ENCODE measurements at regions not wholly inside any gene's neighbourhood (a gene's known extent, or its start where the extent isn't known, plus 50 kb on each side); places are given as distances from the start of the nearest gene placed in this dataset.

DNA sequence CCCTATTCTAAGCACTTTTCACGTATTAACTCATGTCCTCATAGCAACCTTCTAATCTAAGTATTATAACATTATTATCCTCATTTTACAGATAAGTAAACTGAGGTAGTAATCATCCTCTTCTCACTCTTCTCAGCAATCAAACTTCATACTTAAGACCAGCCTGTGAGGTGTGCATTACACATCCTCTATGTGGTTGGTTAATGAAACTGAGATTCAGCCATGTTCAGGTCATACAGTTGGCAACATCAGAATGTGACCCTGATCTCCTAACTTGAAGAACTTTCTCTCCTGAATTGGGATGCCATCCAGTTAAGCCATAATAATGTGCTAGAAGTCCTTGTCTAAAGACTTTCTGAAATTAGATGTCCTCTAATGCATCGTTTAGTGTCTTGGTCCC lies 275.1 kb upstream of the ANKRD55 start:
- DNase-seq = no peak

GRCh38 chr5:56507351-56507930 lies 274.3 kb upstream of the ANKRD55 start:
- DNase-seq = no peak

GRCh38 chr5:56506211-56506965 lies 273.3 kb upstream of the ANKRD55 start:
- DNase-seq = no peak

GRCh38 chr5:56503929-56504328 lies 270.8 kb upstream of the ANKRD55 start:
- DNase-seq = no peak

DNA sequence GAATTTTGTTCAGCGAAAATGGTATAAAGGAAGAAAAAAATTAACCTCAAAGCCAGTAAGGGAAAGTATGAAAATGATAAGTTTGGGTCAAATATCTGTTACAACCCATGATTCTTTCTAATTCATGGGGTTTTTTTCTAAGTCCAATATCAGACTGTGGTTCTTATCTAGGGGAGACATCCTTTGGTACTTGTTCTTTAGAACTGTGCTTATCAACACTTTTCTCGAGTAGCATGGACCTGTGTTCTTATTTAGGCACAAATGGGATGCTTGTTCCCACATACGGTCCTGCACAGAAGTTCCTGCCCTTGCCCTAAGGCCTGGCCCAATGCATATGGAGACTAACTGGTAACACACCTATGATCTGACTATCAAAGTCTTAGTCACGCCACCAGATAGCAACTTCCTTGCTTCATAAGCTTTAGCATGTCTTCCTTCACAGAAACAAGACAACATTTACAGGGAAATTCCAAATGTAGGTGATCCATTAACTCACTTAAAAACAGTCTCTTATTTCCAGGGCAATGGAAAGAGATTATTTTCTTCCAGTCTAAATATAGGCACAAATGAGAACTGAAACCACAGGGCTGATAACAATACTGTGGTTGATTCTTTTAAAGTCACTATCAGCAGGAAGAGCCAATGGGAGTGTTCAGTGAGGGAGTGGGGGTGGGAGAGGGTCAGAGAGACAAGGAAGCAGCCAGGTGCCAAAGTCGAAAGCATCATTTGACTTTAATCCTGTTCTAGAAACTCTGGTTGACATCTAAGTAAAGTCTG lies 268.8 kb upstream of the ANKRD55 start:
- DNase-seq = no peak

DNA sequence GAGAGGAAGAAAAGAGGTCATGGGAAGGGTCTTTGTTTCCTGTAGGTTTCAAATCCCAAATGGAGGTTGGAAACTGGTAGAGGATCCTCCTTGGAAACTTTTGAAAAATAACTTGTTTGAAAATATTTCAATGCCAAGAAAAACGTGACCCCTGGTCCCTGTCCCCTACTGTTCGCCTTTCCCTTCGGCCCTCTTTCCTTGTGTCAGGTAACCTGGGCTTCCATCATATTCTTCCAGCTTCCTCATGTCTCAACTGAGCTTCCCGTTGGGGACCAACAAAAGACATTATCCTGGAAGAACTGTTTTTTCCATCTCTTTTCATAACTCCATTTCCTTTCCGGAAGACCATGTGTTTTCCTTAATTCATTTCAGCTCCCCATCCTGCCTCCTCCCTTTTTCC lies 266.8 kb upstream of the ANKRD55 start:
- no peak for DNase-seq

DNA sequence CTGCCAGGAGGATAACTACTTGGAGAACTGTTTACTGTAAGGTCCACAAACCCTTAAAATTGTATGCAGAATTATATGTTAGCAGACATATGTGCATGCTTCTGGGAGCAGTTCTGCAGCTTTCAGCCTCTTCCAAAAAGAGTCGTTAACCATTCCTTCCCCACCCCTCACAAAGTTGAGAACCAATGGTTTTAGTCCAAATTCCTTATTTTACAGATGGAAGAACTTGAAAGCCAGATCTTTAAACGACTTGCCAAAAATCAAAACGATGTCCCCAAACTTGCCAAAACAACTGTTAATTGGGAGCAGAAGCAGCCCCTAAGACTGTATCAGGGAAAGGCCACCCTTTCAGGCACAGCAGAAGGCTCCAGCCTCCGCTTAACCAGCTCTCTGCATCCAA lies 266.4 kb upstream of the ANKRD55 start:
- no peak for DNase-seq

GRCh38 chr5:56498759-56499395 lies 265.7 kb upstream of the ANKRD55 start:
- no peak for DNase-seq

- DNase-seq = no peak
These were observed 263.5 kb upstream of the ANKRD55 start for GRCh38 chr5:56496581-56497063.

GRCh38 chr5:56494300-56494731 lies 261.2 kb upstream of the ANKRD55 start:
- DNase-seq = no peak

GRCh38 chr5:56493766-56494165 lies 260.6 kb upstream of the ANKRD55 start:
- no peak for DNase-seq

DNA sequence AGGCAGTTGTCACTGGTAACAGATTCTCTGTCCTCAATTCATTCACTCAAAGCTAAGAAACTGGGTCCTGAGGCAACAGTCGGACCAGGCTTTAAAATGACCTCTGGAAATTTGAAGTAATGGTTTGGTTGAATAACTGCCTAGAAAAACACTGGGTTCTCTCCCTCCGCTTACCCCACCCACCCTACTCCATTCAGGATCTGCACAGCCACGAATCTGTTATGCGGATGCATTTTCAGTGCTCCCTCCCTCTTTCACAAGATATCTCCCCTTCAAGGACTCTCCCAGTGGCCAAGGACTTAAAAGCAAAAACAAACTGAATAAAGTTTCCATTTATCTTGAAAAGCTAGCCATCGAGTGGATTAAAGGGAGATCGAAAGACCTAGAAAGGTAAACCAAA lies 260.2 kb upstream of the ANKRD55 start:
- no peak for DNase-seq

GRCh38 chr5:56492812-56493211 lies 259.7 kb upstream of the ANKRD55 start:
- DNase-seq = no peak

DNA sequence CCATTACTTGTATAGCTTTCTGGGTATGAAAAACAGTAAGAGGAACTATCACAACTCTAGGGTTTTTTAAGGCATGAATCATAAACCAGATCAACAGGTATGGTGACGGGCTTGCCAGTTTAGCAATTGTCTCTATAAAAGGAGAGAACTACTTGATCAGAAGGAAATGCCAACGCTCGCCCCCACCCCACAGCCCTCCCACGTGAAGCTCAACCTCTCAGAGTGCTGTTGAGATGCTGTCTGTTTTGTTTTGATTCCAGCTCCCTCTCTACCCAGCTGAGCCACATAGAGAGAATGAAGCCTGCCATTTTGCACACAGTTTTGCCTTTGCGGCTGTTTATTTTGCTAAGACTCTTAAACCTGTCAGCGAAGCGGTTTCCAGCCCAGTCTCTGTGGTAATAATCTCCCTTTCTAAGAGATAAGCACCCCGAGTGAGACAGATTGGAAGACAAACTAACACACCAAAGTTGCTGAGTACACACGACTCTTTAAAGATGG lies 257.9 kb upstream of the ANKRD55 start:
- no peak for DNase-seq

DNA sequence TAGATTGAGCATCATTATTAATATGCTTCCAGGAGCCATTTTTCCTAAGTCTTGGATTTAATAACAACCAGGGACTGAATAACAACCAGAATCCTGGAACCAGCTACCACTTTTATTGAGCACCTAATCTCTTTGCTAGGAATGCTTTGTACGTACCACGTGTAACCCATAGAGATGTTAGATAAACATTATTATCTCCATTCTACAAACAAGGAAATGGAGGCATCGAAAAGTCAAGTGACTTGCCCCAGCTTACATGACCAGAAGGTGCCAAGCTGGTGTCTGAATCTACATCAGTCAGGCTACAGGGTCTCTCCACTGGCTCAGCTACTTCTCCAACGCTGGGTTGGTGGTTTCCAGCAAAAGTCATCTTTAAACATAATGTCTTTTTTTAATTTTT lies 256.1 kb upstream of the ANKRD55 start:
- DNase-seq = no peak

DNA sequence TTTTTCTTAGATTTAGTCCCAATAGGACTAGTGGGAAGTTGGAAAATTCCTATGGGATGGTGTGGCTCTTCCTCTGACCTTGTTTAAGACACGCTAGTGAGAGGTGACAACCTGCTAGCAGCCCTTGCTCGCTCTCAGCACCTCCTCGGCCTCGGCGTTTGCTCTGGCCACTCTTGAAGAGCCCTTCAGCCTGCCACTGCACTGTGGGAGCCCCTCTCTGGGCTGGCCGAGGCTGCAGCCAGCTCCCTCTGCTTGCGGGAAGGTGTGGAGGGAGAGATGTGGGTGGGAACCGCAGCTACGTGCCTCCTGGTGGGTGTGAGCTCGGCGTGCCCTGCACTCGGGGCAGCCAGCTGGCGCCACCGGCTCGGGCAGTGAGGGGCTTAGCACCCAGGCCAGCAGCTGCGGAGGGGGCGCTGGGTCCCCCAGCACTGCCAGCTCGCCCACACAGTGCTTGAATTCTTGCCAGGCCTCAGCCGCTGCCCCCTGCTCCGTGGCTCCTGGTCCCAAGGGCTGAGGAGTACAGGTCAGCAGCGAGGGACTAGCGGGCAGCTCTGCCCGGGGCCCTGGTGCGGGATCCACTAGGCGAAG lies 254.5 kb upstream of the ANKRD55 start:
- no peak for DNase-seq

DNA sequence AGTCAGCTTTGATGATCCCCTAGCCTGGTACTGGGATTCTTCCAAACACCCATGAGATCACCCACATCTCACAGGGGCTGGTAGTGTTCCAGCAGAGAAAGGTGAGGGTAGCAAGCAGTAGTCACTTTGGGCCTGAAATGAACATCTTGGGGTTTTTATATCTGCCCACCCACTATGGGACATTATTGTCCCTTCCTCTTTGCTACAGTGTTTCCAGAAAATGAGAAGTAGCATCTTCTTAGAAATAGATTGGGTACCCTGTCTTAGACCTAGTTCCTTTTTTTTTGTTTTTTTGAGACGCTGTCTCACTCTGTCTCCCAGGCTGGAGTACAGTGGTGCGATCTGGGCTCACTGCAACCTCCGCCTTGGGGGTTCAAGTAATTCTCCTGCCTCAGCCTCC lies 249.2 kb upstream of the ANKRD55 start:
- DNase-seq = no peak

- DNase-seq = peak; percentile 54
These were observed 248.6 kb upstream of the ANKRD55 start for GRCh38 chr5:56481428-56482357.

GRCh38 chr5:56480705-56481427 lies 247.7 kb upstream of the ANKRD55 start:
- peak; percentile 57 for DNase-seq

GRCh38 chr5:56480078-56480704 lies 247.1 kb upstream of the ANKRD55 start:
- DNase-seq = peak; percentile 33

Measured in 8988T (cell line).